HG03064 (cell line): ENCODE measurements at regions not wholly inside any gene's neighbourhood (a gene's known extent, or its start where the extent isn't known, plus 50 kb on each side); places are given as distances from the start of the nearest gene placed in this dataset.
"Not testable (repeated sequence)": the region's sequence is repeated elsewhere in the genome, so short reads cannot be mapped to it uniquely, and the experiment has no call there.

Source experiments
- ATAC-seq: cut with Tn5 transposase; IDR thresholded peaks from one replicate; pipeline ENCODE4 v1.9.1; 2021; ENCODE audit warnings: low read depth; ENCODE audit not compliant: unreplicated experiment

DNA sequence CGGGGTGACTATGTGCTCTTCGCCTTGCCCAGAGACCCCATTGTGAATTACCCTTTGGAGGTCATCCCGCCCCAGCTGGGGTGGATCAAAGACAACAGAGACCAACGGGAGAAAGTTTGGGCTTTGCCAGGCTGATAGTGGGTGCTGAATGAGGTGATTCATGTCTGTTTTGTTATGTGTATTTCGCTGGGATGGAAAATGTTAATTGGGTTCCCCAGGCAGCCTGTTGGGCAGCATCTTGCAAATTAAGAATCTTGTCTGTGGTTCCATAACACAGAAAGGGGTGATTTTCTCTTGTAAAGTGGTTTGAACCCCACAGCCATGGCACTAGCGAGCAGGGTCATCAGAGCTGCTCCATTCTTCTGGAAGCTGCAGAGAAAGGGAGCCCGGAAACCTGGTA is 63.1 kb upstream of the UNC93A start:
- no peak for ATAC-seq

DNA sequence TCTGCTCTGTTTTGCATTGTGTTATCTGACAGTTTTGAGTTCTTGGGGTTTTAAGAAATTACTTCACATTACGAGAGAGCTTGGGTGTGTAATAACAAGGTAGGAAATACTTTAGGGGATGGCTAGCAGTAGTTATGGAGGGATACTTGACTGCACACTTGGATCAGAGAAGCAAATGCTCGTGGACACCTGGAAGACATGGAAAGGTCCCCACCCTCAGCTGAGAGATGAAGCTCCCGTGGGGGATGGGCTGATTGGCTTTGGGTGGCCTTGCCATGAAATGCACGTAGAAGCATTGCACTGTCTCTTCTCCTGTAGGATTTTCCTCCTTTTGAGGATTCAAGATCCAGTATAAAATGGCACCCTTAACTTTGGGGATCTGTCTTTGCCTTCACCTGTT is 61.5 kb upstream of the UNC93A start:
- ATAC-seq, result no peak

DNA sequence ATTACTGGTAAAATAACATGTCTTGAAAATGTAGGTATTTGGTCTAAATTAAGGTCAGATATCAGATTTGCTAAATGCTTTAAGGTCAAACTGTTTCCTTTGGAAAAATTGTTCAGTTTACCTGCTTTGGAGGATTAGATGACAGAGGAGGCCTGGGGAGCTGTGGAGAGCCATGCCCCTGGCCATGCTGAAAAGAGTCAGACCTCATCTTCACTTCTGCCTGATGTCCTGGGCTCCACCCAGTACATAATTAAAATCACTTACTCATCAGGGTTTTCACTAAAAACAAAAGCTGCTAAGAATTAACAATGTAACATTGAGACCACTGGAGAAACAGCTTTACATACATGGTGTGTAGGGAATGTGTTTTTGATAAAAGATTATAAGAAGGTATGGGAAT is 60.8 kb upstream of the UNC93A start:
- ATAC-seq, result no peak

DNA sequence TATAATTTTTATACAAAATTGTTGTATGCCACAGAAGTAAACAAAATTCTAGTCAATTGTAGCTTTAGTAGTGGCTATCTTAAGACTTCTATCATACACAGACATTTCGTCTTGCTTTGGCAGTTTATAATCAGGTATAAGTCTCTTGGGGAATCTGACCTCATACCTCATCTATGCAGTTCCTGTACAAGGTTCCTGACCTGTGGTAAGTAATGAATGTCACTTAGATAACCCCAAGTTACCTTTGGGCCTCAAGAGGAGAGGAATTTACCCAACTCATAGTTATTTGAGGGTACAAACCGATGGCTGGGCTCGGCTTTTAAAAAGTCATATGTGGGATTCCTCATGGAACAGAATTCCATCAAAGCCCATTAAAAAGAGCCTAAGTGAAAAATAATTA is 58.8 kb upstream of the UNC93A start:
- ATAC-seq, result no peak

GRCh38 chr6:167233490-167233889 is 57.6 kb upstream of the UNC93A start:
- ATAC-seq, result no peak

DNA sequence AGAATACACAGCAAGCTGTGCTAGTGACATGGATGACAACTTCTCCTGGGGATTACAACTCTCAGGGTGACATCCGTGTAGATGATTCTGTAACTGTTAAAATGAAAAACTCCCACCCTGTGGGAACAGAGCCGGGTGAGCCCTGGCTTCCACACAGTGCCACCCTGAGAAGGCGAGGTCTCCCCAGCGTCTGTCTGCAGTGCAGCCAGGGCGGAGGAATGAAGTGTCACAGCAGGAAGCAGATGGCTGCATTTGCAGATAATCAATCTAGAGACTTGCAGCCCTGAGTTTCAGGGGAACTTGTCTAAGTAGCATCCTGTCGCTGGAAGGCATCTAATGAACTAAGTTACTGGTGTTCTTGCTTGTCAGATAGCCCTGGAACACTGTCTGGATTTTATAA is 56.5 kb upstream of the UNC93A start:
- not testable (repeated sequence) for ATAC-seq

DNA sequence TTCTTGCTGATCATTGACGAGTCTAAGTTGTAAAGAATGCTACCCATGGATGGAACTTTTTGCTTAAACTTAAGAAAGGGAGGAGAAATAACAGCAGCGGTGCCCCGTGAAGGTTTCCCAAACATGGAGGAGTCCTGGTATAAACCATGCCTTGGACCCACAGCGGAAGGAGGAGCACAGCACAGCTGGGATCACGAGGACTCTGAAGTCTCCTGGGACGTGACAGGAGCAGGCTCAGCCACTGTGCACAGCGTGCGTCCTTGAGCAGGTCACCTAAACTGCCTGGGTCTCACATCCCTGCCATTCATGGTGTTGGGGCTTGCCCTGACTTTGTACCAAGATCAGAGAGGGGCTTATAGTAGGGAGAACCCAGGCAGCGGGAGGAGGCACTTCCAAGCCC is 56.1 kb upstream of the UNC93A start:
- ATAC-seq, result no peak

GRCh38 chr6:167235421-167236238 is 55.5 kb upstream of the UNC93A start:
- no peak for ATAC-seq

- ATAC-seq, result no peak
Observed at GRCh38 chr6:167236239-167236571, 54.9 kb upstream of the UNC93A start.

GRCh38 chr6:167237438-167238145 is 53.5 kb upstream of the UNC93A start:
- ATAC-seq, result no peak

DNA sequence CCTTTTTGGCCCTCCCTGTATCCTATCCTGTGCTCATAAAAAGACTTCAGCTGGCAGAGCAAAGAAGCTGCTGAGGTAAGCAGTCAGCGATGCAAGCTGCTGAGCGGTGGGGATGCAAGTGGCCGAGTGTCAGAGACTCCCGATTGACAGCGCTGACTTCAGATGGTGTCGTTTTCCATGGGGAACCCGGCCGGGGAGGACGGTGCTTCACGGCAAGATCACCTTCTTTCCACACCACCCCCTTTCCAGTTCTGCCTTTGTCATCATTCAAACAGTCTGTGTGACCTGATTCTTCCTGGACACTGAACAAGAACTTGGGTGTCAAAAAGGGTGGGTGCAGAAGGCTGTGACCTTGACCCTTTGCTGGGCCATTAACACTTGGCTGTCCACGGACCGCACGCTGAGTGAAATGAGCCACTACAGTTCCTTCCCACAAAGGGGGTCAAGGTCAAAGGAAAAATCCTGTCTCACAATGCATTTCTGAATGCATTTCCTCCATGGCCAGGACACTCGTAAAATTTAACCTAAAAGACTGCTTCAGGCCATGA is 52.9 kb upstream of the UNC93A start:
- no peak for ATAC-seq

DNA sequence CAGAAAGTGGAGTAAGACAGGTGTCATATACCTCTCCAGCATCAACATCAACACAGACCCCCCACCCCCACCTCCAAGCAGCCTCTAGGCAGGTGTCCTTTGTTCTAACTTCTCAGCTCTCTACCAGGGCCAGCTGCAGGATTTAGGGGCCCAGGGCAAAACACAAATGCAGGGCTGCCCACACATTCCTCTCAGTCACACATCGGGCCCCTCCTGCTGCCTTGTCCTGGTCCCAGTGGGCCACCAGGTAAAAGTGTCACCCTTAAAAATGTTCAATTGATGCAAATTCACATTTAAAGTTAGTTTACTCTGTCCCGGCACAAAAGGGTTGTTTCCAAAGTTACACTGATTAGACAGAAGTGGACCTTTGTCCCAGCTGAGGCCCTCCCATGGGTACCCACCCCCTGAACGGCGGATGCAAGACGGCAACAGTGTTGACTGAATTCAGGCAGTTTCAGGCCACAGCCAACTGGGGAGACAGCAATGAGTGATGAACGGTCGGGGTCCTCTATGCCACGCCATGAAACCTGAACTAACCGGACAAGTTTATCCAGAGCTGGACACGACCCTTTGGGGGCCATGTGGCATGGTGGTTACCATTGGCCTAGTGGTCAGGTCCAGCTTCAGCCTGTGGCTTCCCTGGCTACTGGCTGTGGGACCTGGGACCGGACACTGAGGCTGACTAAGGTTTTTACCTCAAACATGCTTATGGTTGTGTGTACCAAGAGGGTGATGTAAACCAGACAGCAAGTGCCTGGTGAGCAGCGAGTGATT is 52.2 kb upstream of the UNC93A start:
- ATAC-seq, result no peak

- not testable (repeated sequence) for ATAC-seq
Observed at GRCh38 chr6:167239470-167239869, 51.6 kb upstream of the UNC93A start.

DNA sequence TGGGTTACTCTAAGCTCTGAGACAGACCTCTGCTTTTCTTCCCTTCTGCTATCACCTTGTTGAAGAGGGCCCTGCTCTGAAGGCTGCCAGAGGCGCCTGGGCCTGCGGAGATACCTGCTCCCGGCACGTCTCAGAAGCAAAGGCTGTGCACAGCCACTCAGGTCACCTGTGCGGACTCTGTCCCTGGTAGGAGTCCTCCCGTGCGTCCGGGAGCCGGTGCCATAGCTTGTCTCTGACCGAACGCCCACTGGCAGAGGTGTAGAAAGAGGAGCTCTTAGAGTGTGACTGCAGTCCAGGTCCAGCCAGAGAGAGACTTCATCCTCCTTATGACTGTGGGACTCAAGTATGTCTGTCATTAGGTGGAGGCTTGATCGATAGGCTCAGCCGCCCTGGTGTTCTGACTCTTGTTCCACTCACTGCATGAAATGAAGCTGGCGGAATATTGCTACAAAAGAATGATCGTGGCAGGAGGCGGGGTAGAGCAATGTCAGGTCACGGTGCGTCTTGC is 51.0 kb upstream of the UNC93A start:
- no peak for ATAC-seq
